GM23248 (cell line): ENCODE measurements at regions not wholly inside any gene's neighbourhood (a gene's known extent, or its start where the extent isn't known, plus 50 kb on each side); places are given as distances from the start of the nearest gene placed in this dataset.

Source experiments
- EZH2 ChIP-seq: fragments of 200-600 bp; sonication (generic); IDR thresholded peaks from 2 replicates; pipeline ENCODE4 v1.6.1; 2018; ENCODE audit warnings: antibody characterized with exemption, mild to moderate bottlenecking; ENCODE audit not compliant: insufficient read depth, poor library complexity, severe bottlenecking
- EZH2phosphoT487 ChIP-seq: fragments of 200-600 bp; sonication (generic); IDR thresholded peaks from 2 replicates; pipeline ENCODE4 v1.6.1; 2018; ENCODE audit warnings: antibody characterized with exemption, moderate library complexity, mild to moderate bottlenecking, low read depth; ENCODE audit not compliant: insufficient read depth

GRCh38 chr1:195791796-195792195 lies 816.4 kb downstream of the KCNT2 start:
- no peak for TF ChIP-seq EZH2
- no peak for TF ChIP-seq EZH2phosphoT487
